Right lobe of liver (tissue), 6 donors: ENCODE measurements at regions not wholly inside any gene's neighbourhood (a gene's known extent, or its start where the extent isn't known, plus 50 kb on each side); places are given as distances from the start of the nearest gene placed in this dataset.

ENCODE experiments used
- ATAC-seq, 4 donors: fragments of 200-7000 bp; cut with Tn5 transposase; one replicate each; pipeline ENCODE4 v1.9.1; 2020; ENCODE audit warnings: mild to moderate bottlenecking in 4 of 4, moderate library complexity in 4 of 4
- DNase-seq, 3 donors: peaks; one replicate each; pipeline ENCODE4 v3.0.0-alpha.2; 2020
- H3K27ac ChIP-seq, 3 donors: fragments of 200-600 bp; one replicate each; pipeline ENCODE4 v1.8.0; 2022
- H3K27me3 ChIP-seq, 2 donors: fragments of 200-600 bp; one replicate each; pipeline ENCODE4 v1.8.0; 2022
- H3K36me3 ChIP-seq, 4 donors: fragments of 200-600 bp; sonication (generic) in 1 of 4; one replicate each; pipeline versions ENCODE4 v1.5.1 to v1.8.0; 2017 to 2022; ENCODE audit warnings: control low read depth in 1 of 4
- H3K4me1 ChIP-seq, 4 donors: fragments of 200-600 bp; sonication (generic) in 1 of 4; one replicate each; pipeline versions ENCODE4 v1.5.1 to v1.8.0; 2017 to 2022; ENCODE audit warnings: control low read depth in 1 of 4
- H3K4me3 ChIP-seq, 3 donors: fragments of 200-600 bp; one replicate each; pipeline ENCODE4 v1.8.0; 2022
- H3K9me3 ChIP-seq, 4 donors: fragments of 200-600 bp; sonication (generic) in 1 of 4; one replicate each; pipeline versions ENCODE4 v1.5.1 to v1.8.0; 2017 to 2022; ENCODE audit warnings: control low read depth in 1 of 4
- CTCF ChIP-seq, 4 donors: fragments of 200-600 bp in 3 of 4; fragments of 450-650 bp in 1 of 4; IDR thresholded peaks; one replicate each; pipeline versions ENCODE4 v1.5.1 to v1.8.0; 2016 to 2022; ENCODE audit warnings: antibody characterized with exemption in 4 of 4, mild to moderate bottlenecking in 2 of 4
- POLR2A ChIP-seq: fragments of 450-650 bp; IDR thresholded peaks from one replicate; pipeline ENCODE4 v1.6.1; 2017; ENCODE audit warnings: antibody characterized with exemption, mild to moderate bottlenecking
- WGBS: methylation state at CpG from one replicate; pipeline ENCODE4 v1.1.6; 2018; ENCODE audit warnings: low coverage, low lambda C conversion rate; ENCODE audit not compliant: insufficient coverage; ENCODE audit errors: missing lambda C conversion rate; 5-methylcytosine and 5-hydroxymethylcytosine counted together
- intact Hi-C, 2 donors: fragments of 100-400 bp; cut with DNase I; formaldehyde crosslinking; loops; one replicate each; pipeline versions ENCODE4 v1.11.2 to v1.14.1; 2022
- donor health status: DM: no; HTN: yes; CAD: no.
- donor health status: DM: no; HTN: no; CAD: no.
- donor health status: DM: no; HTN: no; CAD: no.
- donor health status: DM: no; HTN: yes; CAD: no.
- donor health status: DM: no; HTN: yes; CAD: no.

GRCh38 chr2:84102274-84102673, 356.8 kb downstream of the SUCLG1 start:
- WGBS = 49% methylated on average over 2 of the region's 2 CpGs
- Histone ChIP-seq H3K4me3 (no peak overlapping the region), H3K27me3 (no peaks in the 10 kb centered on the region), H3K36me3 (no peaks in the 10 kb centered on the region), H3K9me3 (no peaks in the 10 kb centered on the region), H3K4me1 (no peaks in the 10 kb centered on the region), H3K27ac (no peak overlapping the region)
- TF ChIP-seq CTCF (IDR thresholded peaks at IDR 0.05) = no peak
- no peak for TF ChIP-seq POLR2A
- no peak for ATAC-seq
- intact Hi-C loops = no loop called here
- no peak for DNase-seq

GRCh38 chr2:84088656-84089055, 370.4 kb downstream of the SUCLG1 start:
- intact Hi-C loops = no loop called here
- no peak overlapping the region for H3K4me3 ChIP-seq
- ATAC-seq = no peak
- no peaks in the 10 kb centered on the region for H3K9me3 ChIP-seq
- H3K27ac ChIP-seq = no peak overlapping the region
- H3K36me3 ChIP-seq = no peaks in the 10 kb centered on the region
- TF ChIP-seq CTCF (IDR thresholded peaks at IDR 0.05) (no peak), POLR2A (no peak)
- H3K4me1 ChIP-seq = no peaks in the 10 kb centered on the region
- DNase-seq = no peak
- no peaks in the 10 kb centered on the region for H3K27me3 ChIP-seq

GRCh38 chr2:84085562-84085961, 373.5 kb downstream of the SUCLG1 start:
- intact Hi-C loops = no loop called here
- Histone ChIP-seq H3K36me3 (no peaks in the 10 kb centered on the region), H3K27ac (no peak overlapping the region), H3K27me3 (no peaks in the 10 kb centered on the region), H3K4me1 (no peaks in the 10 kb centered on the region), H3K4me3 (no peak overlapping the region), H3K9me3 (no peaks in the 10 kb centered on the region)
- ATAC-seq = no peak
- TF ChIP-seq POLR2A (no peak), CTCF (IDR thresholded peaks at IDR 0.05) (no peak)
- DNase-seq = no peak

GRCh38 chr2:84084856-84085255, 374.2 kb downstream of the SUCLG1 start:
- no peak overlapping the region for H3K4me3 ChIP-seq
- H3K4me1 ChIP-seq = no peaks in the 10 kb centered on the region
- H3K9me3 ChIP-seq = no peaks in the 10 kb centered on the region
- TF ChIP-seq CTCF (IDR thresholded peaks at IDR 0.05) (no peak), POLR2A (no peak)
- WGBS = 17% methylated on average over 1 of the region's 1 CpG
- no peak overlapping the region for H3K27ac ChIP-seq
- intact Hi-C loops = no loop called here
- ATAC-seq (no peak), DNase-seq (no peak)
- H3K27me3 ChIP-seq = no peaks in the 10 kb centered on the region
- no peaks in the 10 kb centered on the region for H3K36me3 ChIP-seq

GRCh38 chr2:84083984-84084383, 375.1 kb downstream of the SUCLG1 start:
- Histone ChIP-seq H3K36me3 (no peaks in the 10 kb centered on the region), H3K4me1 (no peaks in the 10 kb centered on the region), H3K27me3 (no peaks in the 10 kb centered on the region), H3K9me3 (no peaks in the 10 kb centered on the region), H3K27ac (no peak overlapping the region), H3K4me3 (no peak overlapping the region)
- DNase-seq (no peak), ATAC-seq (no peak)
- WGBS = 35% methylated on average over 1 of the region's 1 CpG
- no peak for TF ChIP-seq CTCF (IDR thresholded peaks at IDR 0.05)
- TF ChIP-seq POLR2A = no peak
- intact Hi-C loops = no loop called here
